SKM-1 (cell line): ENCODE measurements at regions not wholly inside any gene's neighbourhood (a gene's known extent, or its start where the extent isn't known, plus 50 kb on each side); places are given as distances from the start of the nearest gene placed in this dataset.

Source experiments
- DNase-seq: peaks from one replicate; lab custom pipeline; 2025; ENCODE audit not compliant: unreplicated experiment; lab: John Stamatoyannopoulos, UW

DNA sequence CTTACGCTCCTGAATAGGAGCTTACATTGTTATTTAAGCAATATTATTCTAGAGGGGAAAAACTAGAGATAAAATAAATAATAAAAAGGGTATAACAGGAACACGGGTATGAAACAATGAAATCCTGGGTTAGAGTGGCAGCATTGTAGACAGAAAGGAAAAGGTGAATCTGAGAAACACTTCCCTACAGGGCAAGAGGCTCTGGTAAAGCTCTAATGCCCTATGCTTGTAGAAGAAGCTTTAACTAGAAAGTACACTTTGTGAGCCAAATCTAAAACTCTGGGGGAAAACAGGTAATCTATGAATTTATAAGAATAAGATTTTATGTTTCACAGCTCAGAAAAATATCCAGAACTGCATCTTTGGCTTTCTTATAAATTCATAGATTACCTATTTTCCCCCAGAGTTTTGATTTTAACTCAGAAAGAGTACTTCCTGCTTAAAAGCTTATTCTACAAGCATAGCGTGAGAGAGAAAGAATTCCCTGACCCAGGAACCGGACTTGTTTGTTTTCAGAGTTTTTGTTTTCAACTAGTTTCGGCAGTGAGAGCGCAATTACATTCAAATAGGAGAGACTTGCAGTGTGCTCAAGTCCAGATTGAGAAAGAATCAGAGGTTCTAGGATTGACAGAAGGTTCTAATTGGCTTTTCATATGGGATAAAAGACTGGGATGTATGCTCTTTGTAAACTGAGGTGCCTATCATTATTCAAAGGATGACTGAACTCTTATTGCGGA, 651.0 kb upstream of the RORB start:
- no peak for DNase-seq

GRCh38 chr9:73847536-73847935, 649.6 kb upstream of the RORB start:
- DNase-seq: no peak

GRCh38 chr9:73853549-73853948, 643.6 kb upstream of the RORB start:
- no peak for DNase-seq

DNA sequence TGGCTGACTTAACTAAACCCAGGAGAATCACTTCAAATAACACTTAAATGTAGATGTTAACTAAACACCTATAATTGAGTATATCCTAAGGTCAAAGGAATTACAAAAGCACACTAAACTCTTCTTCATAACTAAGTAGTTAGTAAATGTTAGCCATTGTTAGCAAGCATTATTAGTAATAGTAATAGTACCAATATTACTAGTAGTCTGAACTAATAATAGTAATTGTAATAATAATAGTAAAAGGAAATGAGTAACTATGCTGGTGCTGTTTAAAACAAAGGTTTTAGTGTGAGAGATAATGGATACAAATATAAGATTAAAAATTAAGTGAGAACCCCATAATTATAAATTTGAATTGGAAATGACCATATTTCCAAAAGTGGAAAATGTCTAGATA, 641.9 kb upstream of the RORB start:
- no peak for DNase-seq

GRCh38 chr9:73863924-73864323, 633.2 kb upstream of the RORB start:
- DNase-seq: no peak

GRCh38 chr9:73866451-73866850, 630.7 kb upstream of the RORB start:
- DNase-seq: no peak

GRCh38 chr9:73869264-73869663, 627.9 kb upstream of the RORB start:
- peak; percentile 0 for DNase-seq

- no peak for DNase-seq
Measured at GRCh38 chr9:73871636-73872035, 625.5 kb upstream of the RORB start.

DNA sequence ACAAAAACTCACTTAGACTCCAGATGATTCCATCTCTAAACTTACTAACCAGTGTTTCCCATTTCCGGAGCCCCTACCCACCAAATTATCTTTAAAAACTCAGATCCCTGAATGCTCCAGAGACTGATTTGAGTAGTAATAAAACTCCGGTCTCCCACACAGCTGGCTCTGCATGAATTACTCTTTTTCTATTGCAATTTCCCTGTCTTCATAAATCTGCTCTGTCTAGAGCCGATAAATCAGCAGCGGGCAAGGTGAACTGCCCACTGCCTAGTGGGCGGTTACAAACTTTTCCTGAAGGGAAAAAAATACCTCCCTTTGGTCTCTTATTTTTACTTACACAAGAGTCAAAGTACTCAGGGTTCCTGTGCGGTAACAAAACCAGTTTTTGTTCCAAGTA, 624.4 kb upstream of the RORB start:
- DNase-seq: no peak

DNA sequence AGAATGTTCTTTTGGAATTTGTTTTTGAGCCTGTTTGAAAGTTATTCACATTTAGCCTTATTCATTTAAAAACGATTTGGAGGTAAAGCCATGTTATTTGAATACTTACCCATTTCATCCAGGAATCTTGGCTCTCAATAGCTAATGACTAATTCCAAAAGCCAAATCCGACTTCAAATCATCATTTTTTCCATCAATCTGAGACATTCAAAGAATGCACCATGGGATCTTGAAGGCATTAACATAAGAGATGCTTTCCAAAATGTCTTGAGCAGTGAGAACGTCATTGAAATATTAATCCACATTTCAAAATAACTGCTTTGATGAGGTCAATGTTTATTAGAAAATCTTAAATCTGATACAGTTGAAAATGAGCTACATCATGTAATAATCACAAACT, 617.0 kb upstream of the RORB start:
- DNase-seq: no peak

DNA sequence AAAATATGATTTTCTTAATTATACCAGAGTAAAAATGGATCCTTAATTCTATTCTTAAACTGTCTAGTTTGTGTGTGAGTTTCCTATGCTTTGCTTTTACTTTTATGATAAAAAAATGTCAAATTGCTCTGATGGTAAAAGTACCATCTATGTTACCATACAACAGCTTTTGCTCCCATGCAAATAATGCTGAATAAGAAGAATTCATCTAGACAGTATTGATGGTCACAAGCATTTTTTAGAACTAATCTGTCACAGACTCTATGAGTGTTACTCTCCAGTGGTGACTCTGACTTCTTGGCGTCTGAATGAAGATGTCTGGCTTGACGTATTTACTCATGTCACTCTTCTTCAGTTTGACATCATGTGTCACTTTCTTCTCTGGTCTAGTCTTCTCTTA, 608.1 kb upstream of the RORB start:
- no peak for DNase-seq

- DNase-seq: no peak
Measured at GRCh38 chr9:73890685-73891277, 606.4 kb upstream of the RORB start.

DNA sequence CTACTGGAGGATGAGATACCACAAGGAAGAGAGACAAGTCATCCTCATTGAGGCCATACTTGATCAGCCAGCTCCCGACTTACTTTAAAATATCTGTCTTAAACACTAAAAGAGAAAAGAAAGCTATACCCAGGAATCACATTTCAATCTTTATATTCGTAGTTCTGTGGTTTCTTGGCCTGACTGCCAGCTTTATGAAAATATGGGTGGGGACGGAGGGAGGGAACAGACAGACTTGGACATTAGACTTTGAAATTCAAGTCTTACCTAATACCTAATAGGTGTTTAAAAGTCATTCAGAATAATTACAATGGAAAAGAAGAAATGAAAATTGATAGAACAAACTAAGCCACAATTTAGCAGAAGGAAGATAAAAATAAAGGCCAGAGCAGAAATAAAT, 604.8 kb upstream of the RORB start:
- no peak for DNase-seq

DNA sequence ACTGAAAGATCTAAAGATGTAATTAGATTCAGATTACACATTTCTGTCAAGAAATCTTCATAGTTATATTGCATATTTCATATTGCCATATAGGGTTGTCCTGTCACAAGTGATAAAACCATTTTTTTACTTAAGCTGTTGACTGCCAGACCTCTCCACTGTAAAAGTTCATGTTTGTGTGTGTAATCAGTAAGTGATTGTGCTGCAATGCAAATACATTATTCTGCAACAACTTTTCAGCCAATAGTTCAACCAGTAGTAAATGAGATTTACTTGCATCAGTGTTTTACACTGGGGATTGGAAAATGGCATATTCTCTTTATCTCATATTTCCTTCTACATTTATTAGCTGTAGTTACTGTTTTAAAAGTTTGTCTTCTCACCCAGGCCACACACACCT, 603.9 kb upstream of the RORB start:
- DNase-seq: no peak

DNA sequence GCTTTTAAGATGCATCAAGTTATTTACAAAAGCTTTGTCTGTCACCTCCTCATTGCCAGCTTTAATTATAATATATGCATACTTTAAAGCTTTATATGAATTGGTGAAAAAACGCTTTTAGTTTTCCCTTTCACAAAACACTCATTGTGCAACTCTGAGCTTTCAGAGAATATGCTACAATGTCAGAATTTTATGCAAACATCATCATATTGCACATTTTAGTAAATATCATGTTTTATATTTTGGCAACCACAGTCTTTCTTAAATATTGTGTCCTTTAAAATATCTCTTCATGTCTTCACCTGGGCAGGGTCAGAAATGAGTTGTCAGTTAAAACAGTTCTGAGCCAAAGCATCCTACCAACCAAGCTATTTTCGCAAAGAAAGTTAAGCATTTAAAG, 601.1 kb upstream of the RORB start:
- no peak for DNase-seq

DNA sequence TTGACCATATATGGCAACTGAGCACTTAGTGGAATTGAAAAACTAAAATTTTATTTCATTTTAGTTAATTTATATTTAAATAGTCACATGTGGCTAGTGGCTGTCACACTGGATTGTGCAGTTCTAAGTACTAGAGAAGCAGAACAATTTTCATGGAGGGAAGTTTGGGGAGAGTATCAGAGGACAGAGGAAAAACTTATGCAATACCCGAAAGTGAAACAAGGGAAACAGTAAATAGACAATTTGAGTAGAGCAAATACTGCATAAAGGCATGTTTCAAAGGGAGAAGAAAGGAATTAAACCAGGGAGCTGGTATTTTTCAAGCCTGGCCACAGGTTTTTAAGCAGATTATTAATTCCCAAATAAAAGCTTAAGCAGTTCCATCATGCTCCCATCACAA, 590.5 kb upstream of the RORB start:
- DNase-seq: peak; percentile 1

DNA sequence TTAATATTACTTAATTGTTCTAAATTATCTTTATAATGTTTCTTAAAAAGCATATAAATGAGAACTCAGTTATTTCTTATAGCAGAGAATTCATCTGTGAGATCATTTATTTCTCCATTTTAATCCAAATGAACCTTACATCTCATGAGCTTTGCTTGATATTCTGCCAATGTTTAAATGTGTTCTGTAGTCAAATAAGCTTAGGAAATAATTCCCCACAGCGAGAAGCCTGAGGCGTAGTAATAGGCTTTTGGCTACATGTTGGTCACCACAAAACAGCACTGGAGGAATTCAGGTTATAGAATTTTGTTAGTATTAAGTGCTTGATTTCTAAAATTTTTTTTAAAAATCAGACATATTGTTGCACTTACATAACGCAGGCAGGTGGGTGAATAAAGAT, 585.3 kb upstream of the RORB start:
- no peak for DNase-seq

- DNase-seq: no peak
Measured at GRCh38 chr9:73916016-73916673, 581.0 kb upstream of the RORB start.

- no peak for DNase-seq
Measured at GRCh38 chr9:73919712-73920111, 577.4 kb upstream of the RORB start.

DNA sequence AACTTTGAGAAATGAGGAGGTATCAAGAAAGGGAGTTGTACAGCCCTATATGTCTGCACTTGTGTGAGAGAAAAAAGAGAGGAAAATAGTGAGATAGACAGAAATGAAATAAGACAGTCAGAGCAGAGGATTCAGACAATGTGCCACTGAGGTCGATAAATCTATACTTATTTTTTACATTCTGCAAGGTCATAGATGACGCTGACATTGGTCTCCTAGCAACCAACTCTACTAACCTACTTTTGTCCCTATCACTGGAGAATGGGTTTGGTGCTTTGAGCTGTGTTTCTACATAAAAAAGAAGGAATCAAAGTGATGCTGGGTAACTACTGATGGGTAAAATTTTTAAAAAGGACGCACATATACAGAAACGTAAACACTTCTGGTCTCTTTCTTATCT, 573.3 kb upstream of the RORB start:
- no peak for DNase-seq

- no peak for DNase-seq
Measured at GRCh38 chr9:73951147-73951546, 546.0 kb upstream of the RORB start.

GRCh38 chr9:73962792-73963191, 534.3 kb upstream of the RORB start:
- no peak for DNase-seq

DNA sequence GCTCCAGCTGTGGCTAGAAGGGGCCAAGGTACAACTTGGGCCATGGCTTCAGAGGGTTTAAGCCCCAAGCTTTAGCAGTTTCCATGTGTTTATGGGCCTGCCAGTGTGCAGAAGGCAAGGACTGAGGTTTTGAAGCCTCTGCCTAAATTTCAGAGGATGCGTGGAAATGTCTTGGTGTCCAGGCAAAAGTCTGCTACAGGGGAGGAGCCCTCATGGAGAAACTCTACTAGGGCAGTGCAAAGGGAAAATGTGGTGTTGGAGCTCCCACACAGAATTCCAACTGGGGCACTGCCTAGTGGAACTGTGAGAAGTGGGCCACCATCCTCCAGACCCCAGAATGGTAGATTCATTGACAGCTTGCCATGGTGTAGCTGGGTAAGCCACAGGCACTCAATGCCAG, 527.2 kb upstream of the RORB start:
- DNase-seq: no peak
